CD4-positive, alpha-beta T cell (primary cell): ENCODE measurements at regions not wholly inside any gene's neighbourhood (a gene's known extent, or its start where the extent isn't known, plus 50 kb on each side); places are given as distances from the start of the nearest gene placed in this dataset.

Experiments
- ATAC-seq: fragments of 200-7000 bp; cut with Tn5 transposase; one replicate; pipeline ENCODE4 v1.10.0; 2022; ENCODE audit warnings: mild to moderate bottlenecking; ENCODE audit not compliant: poor library complexity
- CTCF ChIA-PET: fragments of 350-600 bp; sonication (Branson Sonifier 250); formaldehyde crosslinking; loops from one replicate; lab custom pipeline; 2021; ENCODE audit warnings: antibody characterized with exemption, inconsistent platforms; lab: Charles Lee
- POLR2A ChIA-PET: fragments of 350-600 bp; sonication (Branson Sonifier 250); formaldehyde crosslinking; loops from one replicate; lab custom pipeline; 2021; ENCODE audit warnings: antibody characterized with exemption, inconsistent platforms; lab: Charles Lee
- DNase-seq, 14 experiments: peaks; one replicate each; pipeline ENCODE4 v3.0.0-alpha.2; 2013 to 2020; ENCODE audit warnings: mixed read lengths in 2 of 14
- H3K27ac ChIP-seq, 2 donors: one replicate each; pipeline versions ENCODE4 v1.5.1 to v1.7.0; 2013; ENCODE audit warnings: low read length in 2 of 2, low read depth in 1 of 2, mild to moderate bottlenecking in 1 of 2
- H3K27me3 ChIP-seq, 2 experiments: 1 replicate in 1 of 2; 2 replicates in 1 of 2; pipeline versions ENCODE4 v1.6.1 to v1.7.0; 2013; ENCODE audit warnings: low read length in 2 of 2, control low read depth in 1 of 2, mild to moderate bottlenecking in 1 of 2, moderate library complexity in 1 of 2; ENCODE audit not compliant: insufficient read depth in 2 of 2, control insufficient read depth in 1 of 2
- H3K36me3 ChIP-seq: one replicate; pipeline ENCODE4 v1.6.1; 2013; ENCODE audit warnings: low read length, control low read depth; ENCODE audit not compliant: insufficient read depth
- H3K4me1 ChIP-seq: one replicate; pipeline ENCODE4 v1.6.1; 2013; ENCODE audit warnings: low read length, control low read depth; ENCODE audit not compliant: insufficient read depth
- H3K4me3 ChIP-seq: one replicate; pipeline ENCODE4 v1.5.1; 2013; ENCODE audit warnings: mild to moderate bottlenecking, low read length, moderate library complexity
- H3K9me3 ChIP-seq, 2 experiments: 1 replicate in 1 of 2; 2 replicates in 1 of 2; pipeline versions ENCODE4 v1.6.1 to v1.7.0; 2013; ENCODE audit warnings: low read length in 2 of 2, mild to moderate bottlenecking in 2 of 2, control low read depth in 1 of 2, moderate library complexity in 1 of 2; ENCODE audit not compliant: control insufficient read depth in 1 of 2, insufficient read depth in 1 of 2
- H3K27ac Mint-ChIP-seq: one replicate; pipeline ENCODE4 v1.8.0; 2020; ENCODE audit warnings: mixed read lengths
- H3K27me3 Mint-ChIP-seq: one replicate; pipeline ENCODE4 v1.8.0; 2021; ENCODE audit warnings: mixed read lengths
- H3K36me3 Mint-ChIP-seq: one replicate; pipeline ENCODE4 v1.8.0; 2021; ENCODE audit warnings: low read depth, mixed read lengths
- H3K4me1 Mint-ChIP-seq: one replicate; pipeline ENCODE4 v1.8.0; 2021; ENCODE audit warnings: low read depth, mixed read lengths
- H3K4me3 Mint-ChIP-seq: one replicate; pipeline ENCODE4 v1.8.0; 2020; ENCODE audit warnings: mild to moderate bottlenecking, mixed read lengths
- H3K9me3 Mint-ChIP-seq: one replicate; pipeline ENCODE4 v1.8.0; 2020; ENCODE audit warnings: mixed read lengths
- intact Hi-C, 2 experiments: fragments of 100-400 bp; cut with DNase I in 1 of 2; cut with micrococcal nuclease in 1 of 2; formaldehyde crosslinking; loops; one replicate each; pipeline versions ENCODE4 v1.15.1 to v1.9.0; 2023 to 2025; cut with DNase I, micrococcal nuclease
- TF ChIP-seq, protein P1 (sequence below): fragments of 200-600 bp; IDR thresholded peaks from one replicate; pipeline ENCODE4 v1.8.0; 2022; ENCODE audit warnings: antibody characterized with exemption, mild to moderate bottlenecking

DNA sequence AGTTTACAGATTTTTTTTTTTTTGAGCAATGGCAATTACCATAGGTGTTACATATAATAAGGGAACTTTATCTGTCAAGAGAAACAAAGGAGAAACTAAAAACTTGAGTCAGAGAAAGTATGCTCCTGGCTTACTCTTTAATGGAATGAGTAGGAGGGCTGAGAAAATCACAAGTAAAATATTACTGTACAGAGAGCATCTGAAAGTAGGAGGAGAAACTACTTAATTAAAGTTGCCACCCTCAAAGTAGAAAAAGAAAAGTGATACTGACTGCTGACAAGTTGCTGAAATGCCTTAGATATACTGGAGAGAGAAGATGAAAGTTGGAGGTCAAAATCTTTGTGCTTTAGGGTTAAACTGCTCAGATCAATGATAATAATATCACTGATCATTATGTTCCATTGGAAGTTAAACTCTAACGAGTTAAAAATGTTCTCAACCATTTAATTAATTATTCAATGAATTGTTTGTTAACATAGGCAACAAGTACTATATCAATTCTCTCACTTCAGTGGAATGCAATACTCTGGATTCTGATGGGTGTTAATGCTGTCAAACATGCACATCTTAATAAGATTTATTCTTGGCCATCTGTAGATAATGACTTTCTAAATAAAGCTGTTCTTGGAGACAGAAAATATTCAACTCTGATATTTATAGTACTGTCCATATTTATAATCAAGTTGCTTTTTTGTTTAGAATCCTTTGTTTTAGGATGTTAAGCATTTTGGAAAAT, 61.2 kb upstream of the CAMK2D start:
- Mint-ChIP-seq H3K27me3 (no peaks in the 10 kb centered on the region), H3K9me3 (no peaks in the 10 kb centered on the region), H3K36me3 (no peaks in the 10 kb centered on the region), H3K4me3 (no peak overlapping the region), H3K4me1 (peaks cover 48% of the 10 kb centered on the region), H3K27ac (no peak overlapping the region)
- ATAC-seq (no peak), DNase-seq (no peak)
- Histone ChIP-seq H3K27ac (no peak overlapping the region), H3K9me3 (no peaks in the 10 kb centered on the region), H3K4me3 (no peak overlapping the region), H3K27me3 (no peaks in the 10 kb centered on the region), H3K4me1 (peaks cover 11% of the 10 kb centered on the region), H3K36me3 (no peaks in the 10 kb centered on the region)
- TF ChIP-seq, protein P1, sequence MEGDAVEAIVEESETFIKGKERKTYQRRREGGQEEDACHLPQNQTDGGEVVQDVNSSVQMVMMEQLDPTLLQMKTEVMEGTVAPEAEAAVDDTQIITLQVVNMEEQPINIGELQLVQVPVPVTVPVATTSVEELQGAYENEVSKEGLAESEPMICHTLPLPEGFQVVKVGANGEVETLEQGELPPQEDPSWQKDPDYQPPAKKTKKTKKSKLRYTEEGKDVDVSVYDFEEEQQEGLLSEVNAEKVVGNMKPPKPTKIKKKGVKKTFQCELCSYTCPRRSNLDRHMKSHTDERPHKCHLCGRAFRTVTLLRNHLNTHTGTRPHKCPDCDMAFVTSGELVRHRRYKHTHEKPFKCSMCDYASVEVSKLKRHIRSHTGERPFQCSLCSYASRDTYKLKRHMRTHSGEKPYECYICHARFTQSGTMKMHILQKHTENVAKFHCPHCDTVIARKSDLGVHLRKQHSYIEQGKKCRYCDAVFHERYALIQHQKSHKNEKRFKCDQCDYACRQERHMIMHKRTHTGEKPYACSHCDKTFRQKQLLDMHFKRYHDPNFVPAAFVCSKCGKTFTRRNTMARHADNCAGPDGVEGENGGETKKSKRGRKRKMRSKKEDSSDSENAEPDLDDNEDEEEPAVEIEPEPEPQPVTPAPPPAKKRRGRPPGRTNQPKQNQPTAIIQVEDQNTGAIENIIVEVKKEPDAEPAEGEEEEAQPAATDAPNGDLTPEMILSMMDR, result no peak
- CTCF ChIA-PET, result no interaction called here
- POLR2A ChIA-PET, result no interaction called here
- intact Hi-C loops, result no loop called here

GRCh38 chr4:113821856-113822255, 60.3 kb upstream of the CAMK2D start:
- ChIA-PET POLR2A (no interaction called here), CTCF (interaction anchor here (1.3 kb wide), 1 partner anchor 15 kb away, joined by 3 read pairs; no protein-coding TSS in a partner anchor)
- intact Hi-C loops, result no loop called here
- H3K4me1 ChIP-seq, result peaks cover 11% of the 10 kb centered on the region
- H3K36me3 ChIP-seq, result no peaks in the 10 kb centered on the region
- H3K9me3 ChIP-seq, result no peaks in the 10 kb centered on the region
- TF ChIP-seq, protein P1, result no peak
- Mint-ChIP-seq H3K27me3 (no peaks in the 10 kb centered on the region), H3K4me1 (peaks cover 40% of the 10 kb centered on the region), H3K9me3 (no peaks in the 10 kb centered on the region), H3K36me3 (no peaks in the 10 kb centered on the region), H3K4me3 (no peak overlapping the region), H3K27ac (no peak overlapping the region)
- ATAC-seq, result no peak
- no peak for DNase-seq
- no peaks in the 10 kb centered on the region for H3K27me3 ChIP-seq
- H3K4me3 ChIP-seq, result no peak overlapping the region
- H3K27ac ChIP-seq, result no peak overlapping the region

DNA sequence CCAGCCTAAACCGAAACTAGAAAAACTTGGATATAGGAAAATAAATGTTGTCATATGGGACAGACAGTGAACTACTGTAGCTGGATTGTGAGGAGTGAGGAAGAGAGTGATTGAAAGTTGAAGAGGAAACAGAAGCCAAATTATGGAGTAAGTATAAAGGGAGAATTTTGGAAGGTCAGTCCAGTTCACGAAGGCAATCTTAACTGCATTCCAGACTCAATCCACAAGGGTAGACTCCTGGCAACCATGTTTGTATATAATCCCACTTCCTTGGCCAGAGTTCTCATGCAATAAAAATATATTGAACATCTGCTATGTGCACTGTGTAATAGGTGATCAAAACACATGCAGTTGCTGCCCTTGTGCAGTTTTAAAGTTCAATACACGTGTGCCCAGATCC, 58.6 kb upstream of the CAMK2D start:
- Mint-ChIP-seq H3K27ac (no peak overlapping the region), H3K4me1 (peaks cover 25% of the 10 kb centered on the region), H3K9me3 (peaks cover 2% of the 10 kb centered on the region), H3K27me3 (no peaks in the 10 kb centered on the region), H3K4me3 (no peak overlapping the region), H3K36me3 (no peaks in the 10 kb centered on the region)
- TF ChIP-seq, protein P1, result no peak
- Histone ChIP-seq H3K27ac (no peak overlapping the region), H3K4me3 (no peak overlapping the region), H3K27me3 (no peaks in the 10 kb centered on the region), H3K4me1 (peaks cover 5% of the 10 kb centered on the region), H3K36me3 (no peaks in the 10 kb centered on the region), H3K9me3 (no peaks in the 10 kb centered on the region)
- POLR2A ChIA-PET, result no interaction called here
- DNase-seq (no peak), ATAC-seq (no peak)
- intact Hi-C loops, result no loop called here
- CTCF ChIA-PET, result no interaction called here
